HG02938 (cell line): ENCODE measurements at regions not wholly inside any gene's neighbourhood (a gene's known extent, or its start where the extent isn't known, plus 50 kb on each side); places are given as distances from the start of the nearest gene placed in this dataset.
"Not testable (repeated sequence)": the region's sequence is repeated elsewhere in the genome, so short reads cannot be mapped to it uniquely, and the experiment has no call there.

ENCODE experiments used
- ATAC-seq: cut with Tn5 transposase; IDR thresholded peaks from one replicate; pipeline ENCODE4 v1.9.1; 2021; ENCODE audit warnings: mild to moderate bottlenecking, moderate library complexity; ENCODE audit not compliant: unreplicated experiment

GRCh38 chr5:143947313-143947712 lies 135.4 kb downstream of the HMHB1 start:
- ATAC-seq: no peak

- ATAC-seq: no peak
Observed at GRCh38 chr5:143952809-143953208, 140.8 kb downstream of the HMHB1 start.

GRCh38 chr5:143953851-143954250 lies 141.9 kb downstream of the HMHB1 start:
- no peak for ATAC-seq

DNA sequence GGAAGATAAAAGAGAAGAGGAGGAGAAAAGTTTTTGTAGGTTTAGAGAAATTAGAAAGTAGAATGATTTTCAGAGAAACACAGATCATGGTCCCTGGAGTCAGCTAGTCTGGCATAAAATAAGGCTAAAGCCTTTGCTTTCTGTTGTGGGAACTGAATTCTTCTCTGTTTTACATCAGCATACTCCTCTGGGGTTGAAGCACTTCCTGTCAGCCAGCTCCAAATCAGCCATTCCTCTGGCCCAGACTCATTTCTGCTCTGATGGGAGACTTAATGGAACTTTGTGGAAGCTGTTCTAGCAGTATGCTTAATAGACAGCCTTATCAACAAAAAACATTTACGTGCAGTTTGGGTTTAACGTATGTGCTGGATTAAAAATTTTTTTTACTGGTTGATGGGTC lies 143.2 kb downstream of the HMHB1 start:
- no peak for ATAC-seq

DNA sequence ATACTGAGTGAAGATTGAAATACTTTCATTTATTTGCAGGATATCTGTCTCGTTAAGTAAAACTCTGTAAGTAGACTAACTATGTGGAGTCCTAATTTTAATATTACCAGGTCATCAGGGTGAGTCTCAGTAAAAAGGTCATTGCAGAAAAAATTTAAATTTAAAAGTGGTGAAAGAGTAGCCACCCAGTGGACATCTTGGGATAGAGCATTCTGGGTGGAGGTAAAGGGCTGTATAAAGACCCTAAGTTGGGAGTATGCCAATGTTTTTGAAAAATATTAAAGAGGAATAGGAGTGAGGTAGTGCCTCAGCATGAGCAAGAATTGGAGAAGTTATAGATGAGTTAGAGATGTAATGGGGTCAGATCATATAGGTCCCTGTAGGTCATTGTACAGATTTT lies 145.5 kb downstream of the HMHB1 start:
- ATAC-seq: no peak

DNA sequence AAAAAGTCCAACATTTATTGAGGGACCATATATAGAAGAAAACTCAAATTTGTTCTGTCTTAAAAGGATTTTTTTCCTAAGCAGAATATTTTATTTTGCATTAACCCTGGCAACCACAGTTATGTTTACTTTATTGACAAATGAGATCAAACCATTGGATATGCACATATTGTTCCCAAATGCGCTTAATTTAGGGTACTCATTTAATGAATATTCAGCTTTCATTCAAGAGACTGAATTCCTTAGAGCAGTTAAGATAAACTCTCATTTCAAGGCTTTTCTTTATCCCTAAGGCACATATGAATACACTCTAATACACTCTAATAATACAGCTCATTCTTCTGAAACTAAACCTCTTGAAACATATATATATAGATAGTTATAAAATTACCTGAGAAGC lies 150.2 kb downstream of the HMHB1 start:
- no peak for ATAC-seq

DNA sequence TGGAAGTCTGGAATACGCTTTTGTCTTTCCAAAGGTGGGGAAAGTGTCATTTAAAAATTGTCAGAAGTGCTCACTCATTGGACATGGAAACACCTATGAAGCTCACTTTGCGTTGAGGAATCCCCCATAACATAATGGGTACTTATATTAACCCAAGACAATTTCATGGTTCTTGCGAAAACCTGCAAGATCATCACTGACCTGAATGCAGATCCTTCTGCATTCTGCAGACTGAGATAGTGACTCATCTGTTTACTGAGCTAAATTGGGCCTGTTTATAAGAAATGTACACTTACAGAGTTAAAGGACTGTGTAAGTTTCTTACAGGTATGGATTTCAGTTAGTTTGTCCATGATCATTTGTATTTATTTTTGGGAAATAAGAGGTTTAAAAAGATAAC lies 153.0 kb downstream of the HMHB1 start:
- no peak for ATAC-seq

DNA sequence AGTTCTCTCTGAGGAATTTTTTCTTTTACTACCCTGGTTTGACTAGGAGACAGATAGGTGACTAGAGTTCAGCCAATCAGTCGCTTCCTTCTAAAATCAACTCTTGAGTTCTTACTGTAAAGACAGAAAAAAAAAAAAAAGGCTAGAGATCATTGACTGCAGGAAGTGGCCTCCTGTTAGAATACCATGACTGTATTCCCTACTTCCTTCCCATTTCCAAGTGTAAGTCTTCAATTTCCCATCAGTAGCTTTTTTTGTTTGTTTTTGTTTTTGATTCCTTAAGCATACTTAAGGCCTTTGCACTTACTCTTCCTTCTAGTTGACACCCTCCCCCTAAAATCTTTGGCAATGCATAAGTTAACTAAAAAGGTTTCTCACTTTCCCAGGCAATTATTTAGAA lies 154.3 kb downstream of the HMHB1 start:
- no peak for ATAC-seq

GRCh38 chr5:143968071-143968878 lies 156.3 kb downstream of the HMHB1 start:
- peak; percentile 47 for ATAC-seq

DNA sequence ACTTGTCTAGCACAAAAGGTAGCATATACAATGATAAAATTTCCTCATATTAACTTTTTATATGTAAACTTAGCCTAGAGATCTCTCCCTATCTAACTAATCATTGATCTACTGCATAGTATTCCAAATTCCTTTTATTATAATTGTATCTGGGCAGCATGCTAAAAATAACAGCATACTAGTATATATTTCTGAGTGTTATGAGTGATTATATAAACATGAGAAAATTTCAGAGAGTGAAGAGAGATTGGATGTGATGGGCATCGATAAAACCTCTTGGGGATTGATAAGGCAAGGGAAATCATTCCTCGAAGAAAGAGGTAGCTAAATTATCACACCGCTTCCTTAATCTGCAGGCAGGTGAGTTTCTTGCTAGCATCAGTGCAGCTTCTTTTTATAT lies 158.2 kb downstream of the HMHB1 start:
- ATAC-seq: no peak

DNA sequence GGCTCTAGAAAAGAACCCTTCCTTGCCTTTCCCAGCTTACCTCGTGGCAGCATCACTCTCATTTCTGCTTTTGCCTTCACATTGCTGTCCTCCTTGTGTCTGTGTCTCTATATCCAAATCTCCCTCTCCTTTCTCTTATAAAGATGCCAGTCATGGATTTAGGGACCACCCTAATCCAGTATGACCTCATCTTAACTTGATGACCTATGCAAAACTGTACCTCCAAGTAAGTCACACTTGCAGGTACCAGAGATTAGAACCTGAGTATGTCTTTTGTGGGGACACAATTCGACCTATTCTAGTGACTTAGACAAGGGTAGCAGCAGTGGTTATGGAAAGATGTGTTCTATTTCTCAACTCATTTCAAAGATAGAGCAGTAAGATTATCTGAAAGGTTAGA lies 160.1 kb downstream of the HMHB1 start:
- no peak for ATAC-seq

GRCh38 chr5:143976055-143976454 lies 164.1 kb downstream of the HMHB1 start:
- ATAC-seq: no peak

- ATAC-seq: no peak
Observed at GRCh38 chr5:143977891-143978461, 166.0 kb downstream of the HMHB1 start.

GRCh38 chr5:143979044-143979690 lies 167.2 kb downstream of the HMHB1 start:
- peak; percentile 68 for ATAC-seq

- ATAC-seq: no peak
Observed at GRCh38 chr5:143980506-143980905, 168.5 kb downstream of the HMHB1 start.

DNA sequence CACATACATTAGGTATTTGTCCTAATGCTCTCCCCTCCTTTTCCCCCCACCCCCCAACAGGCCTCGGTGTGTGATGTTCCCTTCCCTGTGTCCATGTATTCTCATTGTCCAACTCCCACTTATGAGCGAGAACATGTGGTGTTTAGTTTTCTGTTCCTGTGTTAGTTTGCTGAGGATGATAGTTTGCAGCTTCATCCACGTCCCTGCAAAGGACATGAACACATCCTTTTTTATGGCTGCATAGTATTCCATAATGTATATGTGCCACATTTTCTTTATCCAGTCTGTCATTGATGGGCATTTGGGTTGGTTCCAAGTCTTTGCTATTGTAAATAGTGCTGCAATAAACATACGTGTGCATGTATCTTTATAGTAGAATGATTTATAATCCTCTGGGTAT lies 171.0 kb downstream of the HMHB1 start:
- not testable (repeated sequence) for ATAC-seq

DNA sequence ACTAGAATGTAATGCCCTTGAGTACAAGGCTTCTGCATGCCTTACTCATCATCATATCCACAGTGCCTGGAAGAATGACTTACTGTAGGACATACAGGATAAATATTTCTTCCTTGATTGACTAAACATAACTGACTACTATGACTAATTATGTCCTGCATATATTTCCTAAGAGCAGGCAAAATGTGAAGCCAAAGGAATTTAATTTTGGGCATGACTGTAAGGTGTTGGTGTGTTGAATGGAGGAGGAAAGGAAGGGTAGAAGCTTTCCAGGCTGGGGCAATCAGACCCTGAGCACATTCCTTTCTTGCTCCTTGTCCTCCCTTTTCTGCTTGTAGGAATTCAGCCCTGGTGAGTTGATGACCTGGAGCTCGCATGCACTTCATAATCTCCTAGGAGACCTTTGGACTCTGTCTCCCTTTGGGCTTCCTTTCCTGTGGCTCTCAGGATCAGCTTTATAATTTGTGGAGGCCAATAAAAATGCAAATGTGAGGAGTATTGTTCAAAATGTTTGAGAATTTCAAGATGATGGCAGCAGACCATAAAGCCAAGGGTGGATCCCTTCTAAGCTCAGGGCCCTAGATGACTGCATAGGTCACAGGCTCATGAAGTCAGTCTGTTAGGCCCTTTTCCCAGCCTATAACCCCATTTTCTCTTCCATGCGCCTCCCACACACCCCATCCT lies 174.0 kb downstream of the HMHB1 start:
- no peak for ATAC-seq

GRCh38 chr5:143986516-143987212 lies 174.7 kb downstream of the HMHB1 start:
- no peak for ATAC-seq

GRCh38 chr5:143987264-143987663 lies 175.3 kb downstream of the HMHB1 start:
- no peak for ATAC-seq

- peak; percentile 67 for ATAC-seq
Observed at GRCh38 chr5:143987751-143988560, 176.0 kb downstream of the HMHB1 start.
